ENCODE measurements at regions not wholly inside any gene's neighbourhood (a gene's known extent, or its start where the extent isn't known, plus 50 kb on each side); places are given as distances from the start of the nearest gene placed in this dataset.
"Not testable (repeated sequence)": the region's sequence is repeated elsewhere in the genome, so short reads cannot be mapped to it uniquely, and the experiment has no call there.

- DNase-seq (ENCODE audit: low read depth in 3 of 3, low spot score in 1 of 3): no peak
Observed at GRCh38 chr1:234907208-234907939, 221.3 kb downstream of the TOMM20 start.

GRCh38 chr1:234906654-234907053 lies 222.0 kb downstream of the TOMM20 start:
- DNase-seq (ENCODE audit: low read depth in 3 of 3, low spot score in 1 of 3): no peak

- DNase-seq (ENCODE audit: low read depth in 3 of 3, low spot score in 1 of 3): no peak
Observed at GRCh38 chr1:234902774-234903547, 225.7 kb downstream of the TOMM20 start.

GRCh38 chr1:234901491-234902049 lies 227.1 kb downstream of the TOMM20 start:
- DNase-seq (ENCODE audit: low read depth in 3 of 3, low spot score in 1 of 3): no peak

- no peak for DNase-seq (ENCODE audit: low read depth in 3 of 3, low spot score in 1 of 3)
Observed at GRCh38 chr1:234900595-234900994, 228.0 kb downstream of the TOMM20 start.

GRCh38 chr1:234899730-234900072 lies 228.9 kb downstream of the TOMM20 start:
- DNase-seq (ENCODE audit: low read depth in 3 of 3, low spot score in 1 of 3): no peak

GRCh38 chr1:234899041-234899729 lies 229.5 kb downstream of the TOMM20 start:
- no peak for DNase-seq (ENCODE audit: low read depth in 3 of 3, low spot score in 1 of 3)

GRCh38 chr1:234898455-234899033 lies 230.1 kb downstream of the TOMM20 start:
- no peak for DNase-seq (ENCODE audit: low read depth in 3 of 3, low spot score in 1 of 3)

GRCh38 chr1:234897754-234898454 lies 230.7 kb downstream of the TOMM20 start:
- DNase-seq (ENCODE audit: low read depth in 3 of 3, low spot score in 1 of 3): no peak

- no peak for DNase-seq (ENCODE audit: low read depth in 3 of 3, low spot score in 1 of 3)
Observed at GRCh38 chr1:234897390-234897749, 231.3 kb downstream of the TOMM20 start.

- DNase-seq (ENCODE audit: low read depth in 3 of 3, low spot score in 1 of 3): no peak
Observed at GRCh38 chr1:234896477-234897389, 231.9 kb downstream of the TOMM20 start.

GRCh38 chr1:234893725-234894630 lies 234.7 kb downstream of the TOMM20 start:
- no peak for DNase-seq (ENCODE audit: low read depth in 3 of 3, low spot score in 1 of 3)

GRCh38 chr1:234893359-234893724 lies 235.3 kb downstream of the TOMM20 start:
- no peak for DNase-seq (ENCODE audit: low read depth in 3 of 3, low spot score in 1 of 3)

- no peak for DNase-seq (ENCODE audit: low read depth in 3 of 3, low spot score in 1 of 3)
Observed at GRCh38 chr1:234892642-234893041, 236.0 kb downstream of the TOMM20 start.

GRCh38 chr1:234891427-234891826 lies 237.2 kb downstream of the TOMM20 start:
- DNase-seq (ENCODE audit: low read depth in 3 of 3, low spot score in 1 of 3): no peak

GRCh38 chr1:234889643-234890042 lies 239.0 kb downstream of the TOMM20 start:
- DNase-seq (ENCODE audit: low read depth in 3 of 3, low spot score in 1 of 3): no peak

- not testable (repeated sequence) for DNase-seq (ENCODE audit: low read depth in 3 of 3, low spot score in 1 of 3)
Observed at GRCh38 chr1:234888247-234888646, 240.4 kb downstream of the TOMM20 start.

- DNase-seq (ENCODE audit: low read depth in 3 of 3, low spot score in 1 of 3): no peak
Observed at GRCh38 chr1:234887016-234887900, 241.4 kb downstream of the TOMM20 start.
